IMR-90 (cell line): ENCODE measurements at regions not wholly inside any gene's neighbourhood (a gene's known extent, or its start where the extent isn't known, plus 50 kb on each side); places are given as distances from the start of the nearest gene placed in this dataset.
A peak's percentile ranks its signal among the peaks of the same experiment; 100 is the strongest.

Source experiments
- ATAC-seq: fragments of 200-7000 bp; cut with Tn5 transposase; 2 replicates; pipeline ENCODE4 v1.9.1; 2020; ENCODE audit warnings: low read depth, mild to moderate bottlenecking, moderate library complexity
- BruUV-seq: library from RNA; stranded (reverse); fragments of 400-500 nt; replicated peaks from 2 replicates; lab custom pipeline; 2021; lab: Mats Ljungman, UMichigan
- CTCF ChIA-PET: fragments of 300-600 bp; formaldehyde crosslinking; extraction: SDS; loops from one replicate; lab custom pipeline; 2021; ENCODE audit warnings: antibody characterized with exemption; lab: Yijun Ruan, JAX
- POLR2A ChIA-PET: fragments of 300-600 bp; sonication (Branson Sonifier 250); formaldehyde crosslinking; loops from one replicate; lab custom pipeline; 2022; ENCODE audit warnings: antibody characterized with exemption; ENCODE audit not compliant: unreplicated experiment; lab: Charles Lee
- DNase-seq: peaks from one replicate; pipeline ENCODE4 v3.0.0; 2013
- H2AFZ ChIP-seq: replicated peaks from 2 replicates; pipeline ENCODE3; 2013; ENCODE audit warnings: low read length, mild to moderate bottlenecking; ENCODE audit not compliant: poor library complexity
- H2AK5ac ChIP-seq: 2 replicates; pipeline ENCODE4 v1.6.1; 2013; ENCODE audit warnings: low read depth, low read length, inconsistent platforms
- H2AK9ac ChIP-seq: replicated peaks from 2 replicates; pipeline ENCODE3; 2013; ENCODE audit warnings: mild to moderate bottlenecking, low read depth, low read length, moderate library complexity; ENCODE audit not compliant: poor library complexity
- H2BK120ac ChIP-seq: 2 replicates; pipeline ENCODE4 v1.6.1; 2013; ENCODE audit warnings: low read depth, low read length, inconsistent platforms
- H2BK15ac ChIP-seq: 3 replicates; pipeline ENCODE4 v1.6.1; 2013; ENCODE audit warnings: low read depth, low read length, inconsistent platforms
- H2BK20ac ChIP-seq: 2 replicates; pipeline ENCODE4 v1.6.1; 2013; ENCODE audit warnings: low read depth, mild to moderate bottlenecking, inconsistent platforms, low read length, moderate library complexity
- H2BK5ac ChIP-seq: 2 replicates; pipeline ENCODE4 v1.6.1; 2013; ENCODE audit warnings: mild to moderate bottlenecking, low read depth, low read length, inconsistent platforms; ENCODE audit not compliant: poor library complexity, severe bottlenecking
- H3K14ac ChIP-seq: replicated peaks from 2 replicates; pipeline ENCODE4 v1.6.1; 2013; ENCODE audit warnings: low read depth, low read length, inconsistent platforms
- H3K18ac ChIP-seq: 2 replicates; pipeline ENCODE4 v1.6.1; 2013; ENCODE audit warnings: low read depth, low read length, control low read depth
- H3K23ac ChIP-seq: 2 replicates; pipeline ENCODE4 v1.6.1; 2013; ENCODE audit warnings: low read depth, low read length, inconsistent platforms
- H3K27ac ChIP-seq: 2 replicates; pipeline ENCODE4 v1.5.1; 2013; ENCODE audit warnings: mild to moderate bottlenecking, control low read depth, low read length; ENCODE audit not compliant: insufficient read depth
- H3K27me3 ChIP-seq: 2 replicates; pipeline ENCODE4 v1.6.1; 2013; ENCODE audit warnings: low read length; ENCODE audit not compliant: control insufficient read depth, insufficient read depth
- H3K36me3 ChIP-seq: 2 replicates; pipeline ENCODE4 v1.6.1; 2013; ENCODE audit warnings: low read length, mixed read lengths; ENCODE audit not compliant: control insufficient read depth, insufficient read depth
- H3K4ac ChIP-seq: 2 replicates; pipeline ENCODE4 v1.6.1; 2013; ENCODE audit warnings: low read depth, low read length, inconsistent platforms
- H3K4me1 ChIP-seq: 2 replicates; pipeline ENCODE4 v1.6.1; 2013; ENCODE audit warnings: low read length, mixed read lengths; ENCODE audit not compliant: control insufficient read depth, insufficient read depth
- H3K4me2 ChIP-seq: 2 replicates; pipeline ENCODE4 v1.6.1; 2013; ENCODE audit warnings: low read depth, mild to moderate bottlenecking, control low read depth, low read length, moderate library complexity
- H3K4me3 ChIP-seq: 2 replicates; pipeline ENCODE4 v1.5.1; 2013; ENCODE audit warnings: low read depth, mild to moderate bottlenecking, control low read depth, low read length, moderate library complexity; ENCODE audit not compliant: insufficient read depth
- H3K56ac ChIP-seq: 2 replicates; pipeline ENCODE4 v1.6.1; 2013; ENCODE audit warnings: low read length, inconsistent platforms; ENCODE audit not compliant: insufficient read depth; ENCODE audit errors: extremely low read depth
- H3K79me1 ChIP-seq, 2 experiments: 2 replicates each; pipeline ENCODE4 v1.6.1; 2013; ENCODE audit warnings: low read length in 2 of 2, inconsistent platforms in 1 of 2, low read depth in 1 of 2
- H3K9ac ChIP-seq: 2 replicates; pipeline ENCODE4 v1.6.1; 2013; ENCODE audit warnings: low read depth, low read length, control low read depth
- H3K9me1 ChIP-seq: 2 replicates; pipeline ENCODE4 v1.6.1; 2013; ENCODE audit warnings: low read length, inconsistent platforms; ENCODE audit not compliant: insufficient read depth
- H3K9me3 ChIP-seq: 2 replicates; pipeline ENCODE4 v1.6.1; 2013; ENCODE audit warnings: low read length; ENCODE audit not compliant: control insufficient read depth, insufficient read depth
- H4K20me1 ChIP-seq: 2 replicates; pipeline ENCODE4 v1.6.1; 2013; ENCODE audit warnings: low read length, inconsistent platforms; ENCODE audit not compliant: insufficient read depth
- H4K5ac ChIP-seq: 2 replicates; pipeline ENCODE4 v1.6.1; 2013; ENCODE audit warnings: mild to moderate bottlenecking, low read depth, low read length, control low read depth
- H4K8ac ChIP-seq, 2 experiments: 2 replicates each; pipeline ENCODE4 v1.6.1; 2013; ENCODE audit warnings: low read depth in 2 of 2, low read length in 2 of 2, control low read depth in 1 of 2, inconsistent platforms in 1 of 2
- H4K91ac ChIP-seq: 2 replicates; pipeline ENCODE4 v1.6.1; 2013; ENCODE audit warnings: low read depth, low read length, inconsistent platforms; ENCODE audit not compliant: insufficient read depth
- CEBPB ChIP-seq: IDR thresholded peaks from 2 replicates; pipeline ENCODE4 v1.6.1; 2012; ENCODE audit warnings: low read depth, low read length, improper control_type of control experiment
- FOS ChIP-seq: fragments of 150-350 bp; IDR thresholded peaks from 2 replicates; pipeline ENCODE4 v1.6.1; 2016; ENCODE audit warnings: low read depth, low read length
- MAFK ChIP-seq: IDR thresholded peaks from 2 replicates; pipeline ENCODE4 v1.6.1; 2012; ENCODE audit warnings: low read depth, low read length, improper control_type of control experiment
- MAZ ChIP-seq: IDR thresholded peaks from 2 replicates; pipeline ENCODE4 v1.6.1; 2012; ENCODE audit warnings: low read depth, mild to moderate bottlenecking, low read length, improper control_type of control experiment, moderate library complexity, borderline replicate concordance
- MXI1 ChIP-seq: IDR thresholded peaks from 2 replicates; pipeline ENCODE4 v1.6.1; 2012; ENCODE audit warnings: low read depth, mild to moderate bottlenecking, low read length, moderate library complexity, borderline replicate concordance
- NFE2L2 ChIP-seq: fragments of 150-350 bp; IDR thresholded peaks from 2 replicates; pipeline ENCODE4 v1.6.1; 2016; ENCODE audit warnings: low read depth, mild to moderate bottlenecking, low read length
- RAD21 ChIP-seq: IDR thresholded peaks from 2 replicates; pipeline ENCODE4 v1.6.1; 2012; ENCODE audit warnings: low read length, improper control_type of control experiment
- RCOR1 ChIP-seq: IDR thresholded peaks from 2 replicates; pipeline ENCODE4 v1.6.1; 2012; ENCODE audit warnings: mild to moderate bottlenecking, low read length, improper control_type of control experiment; ENCODE audit not compliant: insufficient replicate concordance
- RFX5 ChIP-seq: IDR thresholded peaks from 2 replicates; pipeline ENCODE4 v1.8.0; 2012; ENCODE audit warnings: low read depth, mild to moderate bottlenecking, low read length, moderate library complexity
- SMC3 ChIP-seq: fragments of 150-350 bp; IDR thresholded peaks from 2 replicates; pipeline ENCODE4 v1.6.1; 2016; ENCODE audit warnings: low read depth, mild to moderate bottlenecking, antibody characterized with exemption, low read length, moderate library complexity
- WGBS, 2 experiments: methylation state at CpG; one replicate each; pipeline versions ENCODE4 v1.1.5 to v1.1.7; 2013; ENCODE audit warnings: missing lambda C conversion rate in 2 of 2; ENCODE audit not compliant: insufficient read length in 1 of 2; ENCODE audit errors: extremely low coverage in 2 of 2; 5-methylcytosine and 5-hydroxymethylcytosine counted together
- dilution Hi-C: fragments of 300-500 bp; cut with HindIII; formaldehyde crosslinking; loops from one replicate; pipeline ENCODE4 v1.14.3; 2018; ENCODE audit warnings: low sequenced_read_pairs; ENCODE audit not compliant: unreplicated experiment
- in situ Hi-C: fragments of 300-500 bp; cut with MboI; formaldehyde crosslinking; loops from 3 replicates; pipeline ENCODE4 v1.14.3; 2019; ENCODE audit warnings: low sequenced_read_pairs, inconsistent platforms, mixed read lengths
- intact Hi-C: fragments of 100-400 bp; cut with micrococcal nuclease; formaldehyde crosslinking; loops from 2 replicates; pipeline ENCODE4 v1.10.0; 2022
- TF ChIP-seq, protein P1 (sequence below): fragments of 150-350 bp; IDR thresholded peaks from 2 replicates; pipeline ENCODE4 v1.6.1; 2016; ENCODE audit warnings: low read depth, mild to moderate bottlenecking, low read length, moderate library complexity, borderline replicate concordance
- TF ChIP-seq, protein P2 (sequence below): conservative IDR thresholded peaks from 2 replicates; pipeline ENCODE4 v1.5.1; 2012; ENCODE audit warnings: mild to moderate bottlenecking, low read depth, low read length, improper control_type of control experiment
- TF ChIP-seq, protein P3 (sequence below): fragments of 150-350 bp; IDR thresholded peaks from 2 replicates; pipeline ENCODE4 v1.6.1; 2017; ENCODE audit warnings: mild to moderate bottlenecking, antibody characterized with exemption, low read length, low read depth

- H3K27me3 ChIP-seq = no peaks in the 10 kb centered on the region
- H2BK120ac ChIP-seq = peak overlapping the region; percentile 99
- peak overlapping the region; percentile 91 for H2AK5ac ChIP-seq
- H3K36me3 ChIP-seq = no peaks in the 10 kb centered on the region
- peak overlapping the region; percentile 96 for H2AFZ ChIP-seq
- no peaks in the 10 kb centered on the region for H3K9me1 ChIP-seq
- peak overlapping the region; percentile 74 for H3K4me2 ChIP-seq
- no peak for TF ChIP-seq CEBPB
- no peak for TF ChIP-seq MXI1
- TF ChIP-seq, protein P1, sequence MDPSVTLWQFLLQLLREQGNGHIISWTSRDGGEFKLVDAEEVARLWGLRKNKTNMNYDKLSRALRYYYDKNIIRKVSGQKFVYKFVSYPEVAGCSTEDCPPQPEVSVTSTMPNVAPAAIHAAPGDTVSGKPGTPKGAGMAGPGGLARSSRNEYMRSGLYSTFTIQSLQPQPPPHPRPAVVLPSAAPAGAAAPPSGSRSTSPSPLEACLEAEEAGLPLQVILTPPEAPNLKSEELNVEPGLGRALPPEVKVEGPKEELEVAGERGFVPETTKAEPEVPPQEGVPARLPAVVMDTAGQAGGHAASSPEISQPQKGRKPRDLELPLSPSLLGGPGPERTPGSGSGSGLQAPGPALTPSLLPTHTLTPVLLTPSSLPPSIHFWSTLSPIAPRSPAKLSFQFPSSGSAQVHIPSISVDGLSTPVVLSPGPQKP = no peak
- no peak for TF ChIP-seq FOS
- TF ChIP-seq, protein P2, sequence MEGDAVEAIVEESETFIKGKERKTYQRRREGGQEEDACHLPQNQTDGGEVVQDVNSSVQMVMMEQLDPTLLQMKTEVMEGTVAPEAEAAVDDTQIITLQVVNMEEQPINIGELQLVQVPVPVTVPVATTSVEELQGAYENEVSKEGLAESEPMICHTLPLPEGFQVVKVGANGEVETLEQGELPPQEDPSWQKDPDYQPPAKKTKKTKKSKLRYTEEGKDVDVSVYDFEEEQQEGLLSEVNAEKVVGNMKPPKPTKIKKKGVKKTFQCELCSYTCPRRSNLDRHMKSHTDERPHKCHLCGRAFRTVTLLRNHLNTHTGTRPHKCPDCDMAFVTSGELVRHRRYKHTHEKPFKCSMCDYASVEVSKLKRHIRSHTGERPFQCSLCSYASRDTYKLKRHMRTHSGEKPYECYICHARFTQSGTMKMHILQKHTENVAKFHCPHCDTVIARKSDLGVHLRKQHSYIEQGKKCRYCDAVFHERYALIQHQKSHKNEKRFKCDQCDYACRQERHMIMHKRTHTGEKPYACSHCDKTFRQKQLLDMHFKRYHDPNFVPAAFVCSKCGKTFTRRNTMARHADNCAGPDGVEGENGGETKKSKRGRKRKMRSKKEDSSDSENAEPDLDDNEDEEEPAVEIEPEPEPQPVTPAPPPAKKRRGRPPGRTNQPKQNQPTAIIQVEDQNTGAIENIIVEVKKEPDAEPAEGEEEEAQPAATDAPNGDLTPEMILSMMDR = peak; percentile 79
- TF ChIP-seq, protein P3, sequence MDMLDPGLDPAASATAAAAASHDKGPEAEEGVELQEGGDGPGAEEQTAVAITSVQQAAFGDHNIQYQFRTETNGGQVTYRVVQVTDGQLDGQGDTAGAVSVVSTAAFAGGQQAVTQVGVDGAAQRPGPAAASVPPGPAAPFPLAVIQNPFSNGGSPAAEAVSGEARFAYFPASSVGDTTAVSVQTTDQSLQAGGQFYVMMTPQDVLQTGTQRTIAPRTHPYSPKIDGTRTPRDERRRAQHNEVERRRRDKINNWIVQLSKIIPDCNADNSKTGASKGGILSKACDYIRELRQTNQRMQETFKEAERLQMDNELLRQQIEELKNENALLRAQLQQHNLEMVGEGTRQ = no peak
- TF ChIP-seq MAZ = peak; percentile 36; the same call in 1 of the 2 replicates
- TF ChIP-seq RFX5 = no peak
- TF ChIP-seq MAFK = 0 out of 2 replicates have a peak, but pooled peaks have one; percentile 17
- peak; percentile 63 for TF ChIP-seq SMC3
- TF ChIP-seq RCOR1 = no peak
- peak; percentile 81 for TF ChIP-seq RAD21
- no peak for TF ChIP-seq NFE2L2
- peak overlapping the region; percentile 89 to 97 for H4K8ac ChIP-seq
- intact Hi-C loops = loop anchor here (1.0 to 5.0 kb wide), 3 partner anchors 162 to 281 kb away; partner anchors contain the start of gene ANO1
- POLR2A ChIA-PET = no interaction called here
- WGBS, 2 experiments = 9% methylated on average over 5 of the region's 18 CpGs; no CpG with 5 or more reads in 1 of the 2 experiments
- ATAC-seq = peak; percentile 78
- H3K18ac ChIP-seq = peak overlapping the region; percentile 77
- peak overlapping the region; percentile 96 for H3K4ac ChIP-seq
- peak overlapping the region; percentile 36 for H3K56ac ChIP-seq
- peak overlapping the region; percentile 82 for H3K14ac ChIP-seq
- peak overlapping the region; percentile 99 for H2AK9ac ChIP-seq
- dilution Hi-C loops = loop anchor here (25.0 kb wide), 1 partner anchor 247 kb away; no protein-coding TSS in a partner anchor
- peak overlapping the region; percentile 42; the same call in 1 of the 2 replicates for H3K9ac ChIP-seq
- CTCF ChIA-PET = interaction anchor here (1.1 to 1.8 kb wide), 2 partner anchors 15 to 276 kb away, joined by 4 to 5 read pairs; no protein-coding TSS in a partner anchor
- BruUV-seq = no TSS peak
- no peaks in the 10 kb centered on the region for H3K79me1 ChIP-seq
- no peaks in the 10 kb centered on the region for H4K20me1 ChIP-seq
- H3K9me3 ChIP-seq = no peaks in the 10 kb centered on the region
- H3K4me1 ChIP-seq = peaks cover 7% of the 10 kb centered on the region
- peak overlapping the region; percentile 82 for H3K27ac ChIP-seq
- peak overlapping the region; percentile 77 for H2BK5ac ChIP-seq
- peak; percentile 76 for DNase-seq
- peak overlapping the region; percentile 81 for H4K5ac ChIP-seq
- peak overlapping the region; percentile 80 for H4K91ac ChIP-seq
- peak overlapping the region; percentile 92 for H3K23ac ChIP-seq
- peak overlapping the region; percentile 93 for H2BK20ac ChIP-seq
- H2BK15ac ChIP-seq = peak overlapping the region; percentile 93; the same call in 2 of the 3 replicates
- no peak overlapping the region for H3K4me3 ChIP-seq
- in situ Hi-C loops = no loop called here
Observed at GRCh38 chr11:69915501-69916250, 96.5 kb upstream of the FGF3 start.
